Gastroesophageal sphincter (tissue), 3 donors: ENCODE measurements at regions not wholly inside any gene's neighbourhood (a gene's known extent, or its start where the extent isn't known, plus 50 kb on each side); places are given as distances from the start of the nearest gene placed in this dataset.

Source experiments
- CTCF ChIP-seq, 4 experiments: fragments of 200-600 bp in 2 of 4; fragments of 450-650 bp in 2 of 4; sonication (generic) in 1 of 4; IDR thresholded peaks; one replicate each; pipeline ENCODE4 v1.5.1; 2017 to 2019; ENCODE audit warnings: antibody characterized with exemption in 4 of 4, mild to moderate bottlenecking in 2 of 4, moderate library complexity in 2 of 4
- POLR2A ChIP-seq, 2 donors: fragments of 450-650 bp; IDR thresholded peaks; one replicate each; pipeline ENCODE4 v1.6.1; 2017; ENCODE audit warnings: antibody characterized with exemption in 2 of 2, mild to moderate bottlenecking in 2 of 2, moderate library complexity in 1 of 2

GRCh38 chr19:23558541-23558940 lies 128.5 kb downstream of the ZNF675 start:
- TF ChIP-seq CTCF (IDR thresholded peaks at IDR 0.05) (no peak), POLR2A (IDR thresholded peaks at IDR 0.05) (no peak)
